Dedifferentiated amniotic fluid mesenchymal stem cell (primary cell): ENCODE measurements at regions not wholly inside any gene's neighbourhood (a gene's known extent, or its start where the extent isn't known, plus 50 kb on each side); places are given as distances from the start of the nearest gene placed in this dataset.
"Not testable (repeated sequence)": the region's sequence is repeated elsewhere in the genome, so short reads cannot be mapped to it uniquely, and the experiment has no call there.

Source experiments
- DNase-seq: peaks from one replicate; pipeline ENCODE4 v3.0.0-alpha.2; 2016; ENCODE audit errors: extremely low spot score

- DNase-seq: no peak
Observed at GRCh38 chr12:19904819-19905218, 463.5 kb upstream of the PDE3A start.

DNA sequence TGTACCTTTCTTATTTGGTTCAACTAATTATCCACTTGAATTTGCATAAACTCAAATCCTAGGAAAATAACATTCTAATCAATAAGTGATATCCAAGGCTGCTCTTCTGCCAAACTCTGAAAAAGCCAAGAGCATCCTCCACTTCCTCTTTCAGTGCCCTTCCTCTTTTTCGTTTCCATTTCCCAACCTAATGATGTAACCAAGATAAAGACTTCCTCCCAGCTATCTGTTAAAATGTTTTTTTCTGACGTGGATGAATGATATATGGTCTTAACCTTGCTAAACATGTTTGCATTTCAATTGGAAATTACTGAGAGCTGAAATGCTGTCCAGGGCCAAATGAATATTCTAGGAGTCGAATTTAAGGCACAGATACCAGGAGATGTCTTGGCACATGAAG lies 459.5 kb upstream of the PDE3A start:
- no peak for DNase-seq

DNA sequence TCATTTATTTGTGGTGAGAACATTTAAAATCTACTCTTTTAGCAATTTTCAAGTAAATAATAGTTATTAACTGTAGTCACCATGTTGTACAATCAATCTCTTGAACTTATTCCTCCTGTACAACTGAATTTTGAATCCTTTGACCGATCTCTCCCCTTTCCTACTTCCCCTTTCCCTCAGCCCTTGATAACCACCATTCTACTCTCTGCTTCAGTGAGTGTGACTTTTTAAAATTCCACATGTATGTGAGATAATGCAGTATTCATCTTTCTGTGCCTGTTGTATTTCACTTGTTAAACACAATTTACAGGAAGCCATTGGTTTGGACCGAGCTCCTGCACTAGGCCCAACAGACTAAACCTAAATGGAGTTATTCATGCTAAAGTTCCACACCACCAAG lies 458.9 kb upstream of the PDE3A start:
- no peak for DNase-seq

DNA sequence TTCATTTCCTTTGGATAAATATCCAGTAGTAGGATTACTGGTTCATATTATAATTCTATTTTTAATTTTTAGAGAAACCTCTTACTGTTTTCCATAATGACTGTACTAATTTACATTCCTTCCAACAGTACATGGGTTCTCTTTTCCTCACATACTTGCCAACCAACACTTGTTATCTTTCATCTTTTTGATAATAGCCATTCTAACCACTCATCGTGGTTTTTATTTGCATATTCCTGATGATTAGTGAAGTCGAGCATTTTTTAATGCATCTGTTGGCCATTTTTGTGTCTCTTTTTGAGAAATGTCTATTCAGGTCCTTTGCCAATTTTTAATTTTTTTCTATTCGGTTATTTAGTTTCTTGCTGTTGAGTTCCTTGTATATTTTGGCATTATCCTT lies 457.7 kb upstream of the PDE3A start:
- no peak for DNase-seq

DNA sequence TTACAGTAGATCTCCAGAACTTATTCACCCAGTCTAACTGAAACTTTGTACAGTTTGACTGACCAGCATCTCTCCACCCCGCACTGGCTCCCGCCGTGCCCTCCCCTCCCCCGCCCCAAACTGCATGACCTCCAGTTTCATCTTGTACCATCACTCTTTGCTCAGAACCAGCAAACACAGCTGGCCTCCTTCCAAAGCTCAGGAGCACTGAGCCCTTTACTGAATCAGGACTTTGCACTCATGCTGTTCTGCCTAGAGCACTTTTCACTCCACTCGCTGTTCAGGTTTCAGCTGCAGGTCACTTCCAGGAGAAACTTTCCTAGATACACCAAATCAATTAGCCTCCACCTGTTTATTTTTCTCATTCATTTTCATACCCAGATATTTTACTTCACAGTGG lies 455.3 kb upstream of the PDE3A start:
- no peak for DNase-seq

DNA sequence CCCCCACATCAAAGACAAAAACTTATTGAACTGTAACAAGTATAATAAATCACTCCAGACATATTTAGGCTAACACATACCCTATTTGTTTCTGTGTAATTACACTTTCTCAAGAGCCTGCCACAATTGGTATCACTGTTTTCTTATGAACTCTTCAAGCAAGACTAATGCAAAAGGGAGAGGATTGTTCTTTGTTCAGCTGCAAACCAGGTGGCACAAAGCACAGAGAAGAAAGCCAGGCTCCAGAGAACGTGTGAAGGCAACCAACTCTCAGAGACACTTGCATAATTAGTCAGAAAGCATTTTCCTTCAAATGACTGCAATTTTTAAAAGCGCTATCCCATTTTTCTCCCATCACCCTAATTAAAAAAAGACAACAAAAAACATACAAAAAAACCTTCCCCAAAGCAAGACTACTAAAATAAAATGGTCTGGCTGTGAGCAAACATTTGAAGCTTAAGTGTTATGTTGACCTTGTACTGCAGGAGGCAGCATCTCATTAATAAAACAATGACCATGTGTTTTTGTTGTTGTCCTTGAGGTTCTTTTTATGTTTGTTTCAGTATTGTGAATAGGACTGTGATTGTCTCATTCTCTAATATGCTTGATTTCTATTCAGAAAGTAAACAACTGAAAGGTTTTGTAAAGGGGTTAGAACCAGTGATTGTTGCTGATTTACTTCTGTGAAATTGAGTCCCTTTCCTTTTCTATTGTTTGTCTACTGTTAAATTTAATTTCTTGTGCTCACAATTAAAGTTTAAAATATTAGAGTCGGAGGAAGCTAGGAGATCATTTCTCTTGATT lies 452.7 kb upstream of the PDE3A start:
- DNase-seq: peak; percentile 58

- no peak for DNase-seq
Observed at GRCh38 chr12:19916196-19916753, 452.1 kb upstream of the PDE3A start.

DNA sequence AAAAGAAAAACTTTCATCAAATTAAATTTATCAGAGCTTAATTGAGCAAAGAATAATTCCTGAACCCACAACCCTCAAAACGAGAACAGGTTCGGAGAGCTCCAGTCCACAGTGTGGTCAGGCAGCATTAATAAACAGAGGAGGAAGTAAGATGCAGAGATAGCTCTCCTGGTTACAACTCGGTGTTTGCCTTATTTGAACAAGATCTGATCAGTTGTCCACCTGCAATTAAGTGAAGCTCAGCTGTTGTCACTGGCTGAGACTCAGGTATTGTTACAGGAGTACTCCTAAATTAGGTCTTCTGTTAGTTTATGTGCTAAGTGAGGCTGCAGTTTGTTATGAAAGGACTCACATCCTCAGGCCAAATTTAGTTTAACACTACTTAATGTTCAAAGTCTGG lies 451.4 kb upstream of the PDE3A start:
- no peak for DNase-seq

GRCh38 chr12:19921716-19922115 lies 446.6 kb upstream of the PDE3A start:
- DNase-seq: not testable (repeated sequence)

DNA sequence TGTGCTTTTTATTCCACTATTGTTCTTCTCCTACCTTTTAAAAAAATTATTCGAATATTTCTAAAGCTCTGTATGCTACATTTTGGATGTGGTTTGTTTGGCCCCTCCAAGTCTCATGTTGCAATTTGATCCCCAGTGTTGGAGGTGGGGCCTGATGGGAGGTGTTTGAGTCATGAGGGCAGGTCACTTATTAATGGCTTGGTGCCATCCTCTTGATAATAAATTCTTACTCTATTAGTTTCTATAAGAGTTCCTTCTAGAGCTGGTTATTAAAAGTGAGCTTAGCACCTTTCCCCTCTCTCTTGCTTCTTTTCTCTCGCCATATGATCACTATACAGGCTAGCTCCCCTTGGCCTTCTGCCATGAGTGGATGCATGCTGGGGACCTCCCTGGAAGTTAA lies 445.6 kb upstream of the PDE3A start:
- DNase-seq: no peak

DNA sequence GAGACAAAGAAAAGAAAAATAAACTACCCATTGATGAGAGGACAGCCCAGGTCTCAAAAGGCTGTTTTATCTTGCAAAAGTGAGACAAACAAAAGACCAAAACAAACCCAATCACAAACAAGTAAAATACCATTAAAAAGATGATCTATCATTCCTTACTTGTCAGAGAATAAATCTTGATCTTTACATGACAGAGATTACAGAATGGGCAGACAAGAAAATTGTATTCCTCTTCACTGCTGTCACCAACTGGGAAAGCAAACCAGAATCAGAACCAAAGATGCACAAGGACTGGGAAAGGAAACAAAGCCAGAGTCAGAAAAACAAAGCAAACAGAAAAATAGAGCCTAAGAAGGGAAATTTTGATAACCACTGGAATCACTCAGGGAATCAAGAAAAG lies 444.0 kb upstream of the PDE3A start:
- DNase-seq: no peak

DNA sequence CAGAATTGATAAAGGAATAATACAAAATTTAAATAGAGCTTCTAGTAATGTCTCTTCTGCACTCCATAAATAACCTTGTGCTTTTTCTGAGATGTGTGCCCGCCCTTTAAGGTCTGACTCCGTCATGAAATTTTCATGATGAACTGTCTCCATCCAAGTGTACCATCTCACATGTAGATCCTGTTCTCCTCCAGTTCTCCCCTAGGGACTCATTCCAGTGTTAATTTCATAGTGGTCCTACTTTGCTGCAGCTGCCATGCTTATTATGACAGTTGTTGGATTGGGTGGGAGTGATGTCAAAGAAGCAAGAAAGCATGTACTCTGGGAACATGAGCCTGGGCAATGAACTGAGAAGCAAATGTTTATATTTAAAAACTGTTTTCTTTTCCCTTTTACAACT lies 442.5 kb upstream of the PDE3A start:
- no peak for DNase-seq

DNA sequence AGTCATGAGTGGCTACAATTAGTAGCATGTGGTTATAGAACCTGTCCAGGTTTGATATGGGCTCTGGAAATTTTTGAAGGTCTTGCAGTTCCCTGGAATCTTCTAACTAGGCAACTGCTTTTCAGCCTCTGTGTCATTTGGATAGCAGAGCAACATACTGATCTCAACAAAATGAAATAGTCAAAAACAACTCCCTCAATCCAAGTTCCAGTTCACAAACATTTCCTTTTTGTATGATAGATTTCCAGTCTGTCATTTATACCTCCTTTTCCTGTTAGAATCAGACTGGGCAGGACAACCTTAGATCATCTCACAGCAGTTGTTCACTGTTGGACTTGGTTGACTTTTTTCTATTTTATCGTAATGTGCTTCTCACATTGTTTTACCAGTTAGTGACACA lies 442.1 kb upstream of the PDE3A start:
- no peak for DNase-seq

DNA sequence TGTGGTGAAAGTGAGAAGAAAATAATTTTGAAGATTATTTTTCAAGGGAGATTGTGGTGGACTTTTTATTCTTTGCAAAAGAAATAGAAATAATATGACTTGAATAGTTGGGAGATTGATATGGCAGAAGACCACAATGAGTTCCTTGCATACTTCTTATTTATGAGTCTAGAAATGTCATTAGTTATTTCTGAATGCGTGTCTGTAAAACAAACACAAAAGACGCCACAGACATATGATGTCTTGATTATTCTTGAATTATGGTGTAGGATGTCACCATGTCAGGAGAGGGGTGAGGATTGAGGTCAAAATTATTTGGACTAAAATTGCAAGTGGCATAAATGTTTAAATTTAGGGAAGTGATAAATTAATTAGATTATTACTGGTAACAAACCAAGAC lies 440.7 kb upstream of the PDE3A start:
- DNase-seq: no peak

- no peak for DNase-seq
Observed at GRCh38 chr12:19932413-19932812, 435.9 kb upstream of the PDE3A start.

GRCh38 chr12:19933924-19934323 lies 434.4 kb upstream of the PDE3A start:
- DNase-seq: no peak

DNA sequence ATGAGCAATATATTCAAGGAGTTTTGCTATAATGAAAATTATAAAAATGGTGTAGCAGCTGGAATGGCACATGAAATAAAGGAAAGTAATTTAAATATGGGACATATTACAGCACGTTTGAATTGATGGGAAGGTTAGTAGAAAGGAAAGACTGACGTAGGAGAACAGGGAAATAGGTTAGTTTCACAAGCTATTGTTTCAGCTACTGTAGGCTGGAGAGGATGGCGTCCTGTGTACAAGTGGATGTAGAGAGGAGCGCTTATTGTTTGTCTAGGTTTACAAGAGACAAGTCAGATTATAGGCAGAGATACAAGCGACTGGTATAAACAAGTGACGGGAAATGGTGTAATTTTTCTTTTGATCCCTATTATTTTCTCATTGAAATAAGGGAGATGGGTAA lies 431.2 kb upstream of the PDE3A start:
- no peak for DNase-seq

GRCh38 chr12:19938031-19938430 lies 430.3 kb upstream of the PDE3A start:
- no peak for DNase-seq

DNA sequence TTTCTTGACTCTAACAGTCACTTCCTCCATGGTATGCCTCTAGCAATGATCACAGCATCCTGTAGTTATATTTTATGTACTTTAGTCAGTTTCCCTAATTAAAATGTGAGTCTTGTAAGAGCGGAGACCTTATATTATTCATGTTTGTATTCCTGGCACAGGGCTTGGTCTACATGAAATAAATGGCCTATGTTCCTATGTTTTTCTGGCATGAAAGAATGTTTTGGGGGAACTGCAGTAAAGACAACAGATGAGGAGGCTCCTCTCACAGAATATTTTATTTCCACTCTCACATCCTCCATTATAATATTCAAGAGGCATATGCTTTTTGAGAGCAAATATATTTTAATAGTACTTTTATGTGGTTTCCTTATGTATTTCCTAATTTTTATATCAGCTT lies 429.8 kb upstream of the PDE3A start:
- no peak for DNase-seq

DNA sequence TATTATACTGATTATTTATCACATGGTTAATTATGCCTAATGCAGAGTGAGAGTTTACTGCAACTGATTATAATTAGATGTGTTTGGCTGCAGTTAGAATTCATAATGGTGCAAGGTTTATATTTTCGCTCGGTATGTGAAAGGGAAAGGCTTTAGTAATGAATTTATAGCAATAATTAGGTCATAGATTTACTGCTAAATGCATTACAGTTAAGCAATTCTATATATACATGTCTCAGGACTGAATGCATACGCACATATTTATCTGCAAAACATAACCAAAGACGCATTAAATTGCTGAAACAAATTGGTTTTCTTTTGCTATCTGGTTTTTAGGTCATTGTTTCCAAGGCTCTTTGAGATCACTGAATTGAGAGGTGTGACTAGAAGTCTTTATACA lies 428.1 kb upstream of the PDE3A start:
- no peak for DNase-seq

DNA sequence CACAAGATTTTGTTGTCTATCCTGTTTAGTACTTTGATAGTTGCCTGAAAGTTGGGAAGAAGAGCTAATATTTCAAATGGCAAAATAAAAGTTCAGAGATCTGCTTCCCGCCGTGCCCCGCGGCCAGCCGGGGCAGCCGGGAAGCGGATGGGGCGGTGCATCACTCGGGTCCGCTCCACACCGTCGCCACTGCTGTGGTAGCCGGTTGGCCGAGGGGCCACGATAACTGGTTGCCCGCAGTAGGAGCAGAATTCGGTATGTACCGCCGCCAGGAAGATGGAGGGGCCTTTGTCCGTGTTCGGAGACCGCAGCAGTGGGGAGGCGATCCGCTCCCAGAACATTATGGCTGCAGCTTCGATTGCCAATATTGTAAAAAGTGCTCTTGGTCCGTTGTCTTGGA lies 427.2 kb upstream of the PDE3A start:
- DNase-seq: no peak

DNA sequence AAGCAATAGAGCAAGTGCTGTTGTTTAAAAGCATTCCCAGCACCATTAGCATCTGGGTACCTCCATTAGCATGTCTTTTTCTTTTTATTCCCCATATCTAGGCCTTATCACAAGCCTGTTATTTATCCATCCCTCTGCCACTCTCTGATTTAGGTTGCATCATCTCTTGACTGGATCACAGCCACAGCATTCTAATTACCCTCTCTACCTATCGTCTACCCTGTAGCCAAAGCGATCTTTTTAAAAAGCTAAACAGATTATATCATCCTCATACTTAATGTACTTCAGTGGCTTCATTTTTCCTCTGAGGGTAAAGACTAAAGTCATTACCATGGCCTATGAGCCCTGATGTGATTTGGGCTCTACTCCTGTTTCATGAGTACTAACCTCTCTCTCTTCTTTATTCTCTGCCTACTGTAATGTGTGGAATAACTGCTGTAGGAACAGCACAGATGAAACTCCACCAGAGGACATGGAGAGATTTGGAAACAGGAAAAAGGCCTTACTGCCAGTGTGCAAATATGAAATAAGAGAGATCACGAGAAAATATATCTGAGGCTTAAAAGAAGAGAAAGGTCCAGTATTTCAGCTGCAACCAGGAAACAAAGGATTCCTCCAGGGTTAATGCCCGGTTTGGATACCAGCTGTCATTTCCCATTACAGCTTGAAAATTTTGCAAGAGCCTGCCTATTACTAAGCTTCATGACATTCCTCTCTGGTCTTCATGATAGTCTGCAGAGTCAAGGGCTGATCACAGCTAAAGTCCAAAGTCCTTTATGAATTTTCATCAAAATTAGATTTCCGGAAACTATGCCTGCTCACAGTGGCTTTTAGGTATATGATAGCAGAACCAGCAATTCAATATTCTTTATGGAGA lies 422.5 kb upstream of the PDE3A start:
- peak; percentile 57 for DNase-seq

DNA sequence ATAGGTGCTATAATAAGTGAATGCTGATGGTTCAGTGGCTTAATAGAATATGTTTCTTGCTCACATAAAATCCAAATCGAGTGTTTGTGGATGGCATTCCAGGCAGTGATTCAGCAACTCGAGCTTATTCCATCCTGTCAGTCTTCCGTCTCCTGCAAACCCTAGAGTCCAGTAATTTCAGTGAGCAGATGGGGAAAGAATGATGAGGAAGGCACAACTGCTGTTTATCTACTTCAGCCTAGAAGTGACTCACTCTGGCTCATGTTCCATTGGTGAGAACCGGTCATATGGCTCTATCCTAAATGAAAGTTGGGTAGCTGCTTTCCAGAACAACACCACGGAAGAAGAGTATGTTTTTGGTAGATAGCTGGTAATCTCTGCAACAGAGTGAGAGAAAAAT lies 421.8 kb upstream of the PDE3A start:
- peak; percentile 94 for DNase-seq
